Neural cell (in vitro differentiated cells): ENCODE measurements at regions not wholly inside any gene's neighbourhood (a gene's known extent, or its start where the extent isn't known, plus 50 kb on each side); places are given as distances from the start of the nearest gene placed in this dataset.
A peak's percentile ranks its signal among the peaks of the same experiment; 100 is the strongest.

ENCODE experiments used
- H2AFZ ChIP-seq: fragments of 200-600, 300-800 bp; sonication (generic), shearing (Covaris generic); 2 replicates; pipeline ENCODE4 v1.6.0; 2014; ENCODE audit warnings: low read depth, mild to moderate bottlenecking, antibody characterized with exemption, low read length, moderate library complexity
- H3F3A ChIP-seq: fragments of 200-600 bp; shearing (Covaris generic); 2 replicates; pipeline ENCODE4 v1.6.1; 2016; ENCODE audit warnings: mild to moderate bottlenecking, moderate library complexity, mixed read lengths, antibody characterized with exemption, low read length; ENCODE audit not compliant: insufficient read depth, poor library complexity, severe bottlenecking
- H3K27ac ChIP-seq: fragments of 200-600, 300-800 bp; sonication (generic), shearing (Covaris generic); 2 replicates; pipeline ENCODE4 v1.5.1; 2014; ENCODE audit warnings: mild to moderate bottlenecking, low read length, moderate library complexity
- H3K27me3 ChIP-seq: fragments of 300-800, 200-600 bp; sonication (generic), shearing (Covaris generic); 2 replicates; pipeline ENCODE4 v1.6.0; 2014; ENCODE audit warnings: mild to moderate bottlenecking, low read depth, low read length, moderate library complexity; ENCODE audit not compliant: insufficient read depth
- H3K36me3 ChIP-seq: fragments of 300-800, 200-600 bp; sonication (generic), shearing (Covaris generic); 2 replicates; pipeline ENCODE4 v1.5.1; 2014; ENCODE audit warnings: mild to moderate bottlenecking, antibody characterized with exemption, low read length, moderate library complexity; ENCODE audit not compliant: insufficient read depth
- H3K4me2 ChIP-seq: fragments of 300-800, 200-600 bp; sonication (generic), shearing (Covaris generic); 2 replicates; pipeline ENCODE4 v1.6.0; 2014; ENCODE audit warnings: mild to moderate bottlenecking, low read length
- H3K4me3 ChIP-seq: fragments of 300-800, 200-600 bp; sonication (generic), shearing (Covaris generic); 2 replicates; pipeline ENCODE4 v1.5.1; 2014; ENCODE audit warnings: mild to moderate bottlenecking, low read length, moderate library complexity
- H3K79me2 ChIP-seq: fragments of 200-600 bp; shearing (Covaris generic); replicated peaks from 2 replicates; pipeline ENCODE4 v1.6.0; 2014; ENCODE audit warnings: mild to moderate bottlenecking, low read length, moderate library complexity; ENCODE audit not compliant: insufficient read depth
- H3K9ac ChIP-seq: fragments of 300-800, 200-600 bp; sonication (generic), shearing (Covaris generic); 2 replicates; pipeline ENCODE4 v1.6.1; 2016; ENCODE audit warnings: mild to moderate bottlenecking, low read length, mixed read lengths
- H3K9me2 ChIP-seq: fragments of 200-600 bp; shearing (Covaris generic); 2 replicates; pipeline ENCODE4 v1.6.1; 2016; ENCODE audit warnings: mild to moderate bottlenecking, low read length, mixed read lengths; ENCODE audit not compliant: insufficient read depth
- H3K9me3 ChIP-seq: fragments of 200-600, 300-800 bp; sonication (generic), shearing (Covaris generic); 2 replicates; pipeline ENCODE4 v1.6.1; 2016; ENCODE audit warnings: mild to moderate bottlenecking, mixed run types, low read length, moderate library complexity, mixed read lengths
- H4K20me1 ChIP-seq: fragments of 200-600 bp; shearing (Covaris generic); 2 replicates; pipeline ENCODE4 v1.6.1; 2016; ENCODE audit warnings: mild to moderate bottlenecking, mixed run types; ENCODE audit not compliant: insufficient read depth
- EP300 ChIP-seq: fragments of 450-650 bp; conservative IDR thresholded peaks from 2 replicates; pipeline ENCODE4 v1.6.1; 2014; ENCODE audit warnings: antibody characterized with exemption, mild to moderate bottlenecking, moderate library complexity; ENCODE audit not compliant: poor library complexity, severe bottlenecking
- EZH2 ChIP-seq: fragments of 200-600, 300-800 bp; shearing (Covaris generic), sonication (generic); IDR thresholded peaks from 2 replicates; pipeline ENCODE4 v1.6.1; 2014; ENCODE audit warnings: antibody characterized with exemption, low read length, borderline replicate concordance, mild to moderate bottlenecking; ENCODE audit not compliant: insufficient read depth, poor library complexity, severe bottlenecking
- MXI1 ChIP-seq: fragments of 450-650 bp; conservative IDR thresholded peaks from 2 replicates; pipeline ENCODE4 v1.6.1; 2014; ENCODE audit warnings: antibody characterized with exemption, mild to moderate bottlenecking; ENCODE audit not compliant: poor library complexity, severe bottlenecking
- POLR2AphosphoS5 ChIP-seq: IDR thresholded peaks from 2 replicates; pipeline ENCODE4 v1.6.1; 2012
- RAD21 ChIP-seq: fragments of 450-650 bp; conservative IDR thresholded peaks from 2 replicates; pipeline ENCODE4 v1.6.1; 2014; ENCODE audit warnings: antibody characterized with exemption, mild to moderate bottlenecking, moderate library complexity
- TAF1 ChIP-seq: IDR thresholded peaks from 2 replicates; pipeline ENCODE4 v1.6.1; 2012; ENCODE audit warnings: low read depth
- TF ChIP-seq, protein P1 (sequence below): fragments of 450-650 bp; IDR thresholded peaks from 2 replicates; pipeline ENCODE4 v1.5.1; 2014; ENCODE audit warnings: antibody characterized with exemption, mild to moderate bottlenecking, moderate library complexity; ENCODE audit not compliant: poor library complexity, severe bottlenecking
- TF ChIP-seq, protein P2 (sequence below): IDR thresholded peaks from 2 replicates; pipeline ENCODE4 v1.6.1; 2012; ENCODE audit warnings: borderline replicate concordance

DNA sequence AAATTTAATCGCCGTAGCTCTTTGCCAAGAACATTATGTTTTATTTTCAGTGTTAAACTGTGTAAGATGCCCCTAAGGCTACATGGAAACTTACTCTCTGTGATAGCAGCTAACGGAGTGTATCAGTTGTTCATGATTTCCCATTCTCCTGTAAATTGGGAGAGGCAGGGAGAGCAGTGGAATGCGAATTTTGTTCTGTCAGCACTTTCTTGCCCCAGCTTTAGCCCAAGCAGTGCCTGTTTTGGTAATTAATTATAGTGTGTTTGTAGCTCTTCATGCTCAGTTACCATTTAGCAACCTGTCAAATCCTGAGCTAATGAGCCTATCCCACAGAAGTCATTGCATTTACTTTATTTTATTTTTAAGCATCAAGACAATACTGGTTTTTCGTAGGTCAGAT is 475.1 kb upstream of the RBFOX1 start:
- Histone ChIP-seq H3K79me2 (no peaks in the 10 kb centered on the region), H4K20me1 (no peaks in the 10 kb centered on the region), H3K27ac (no peak overlapping the region), H3K9me2 (no peaks in the 10 kb centered on the region), H3F3A (no peaks in the 10 kb centered on the region), H3K9ac (no peak overlapping the region), H3K4me3 (no peak overlapping the region), H3K4me2 (no peak overlapping the region), H2AFZ (no peak overlapping the region), H3K36me3 (no peaks in the 10 kb centered on the region), H3K27me3 (no peaks in the 10 kb centered on the region), H3K9me3 (no peaks in the 10 kb centered on the region)
- no peak for TF ChIP-seq EP300
- TF ChIP-seq, protein P1, sequence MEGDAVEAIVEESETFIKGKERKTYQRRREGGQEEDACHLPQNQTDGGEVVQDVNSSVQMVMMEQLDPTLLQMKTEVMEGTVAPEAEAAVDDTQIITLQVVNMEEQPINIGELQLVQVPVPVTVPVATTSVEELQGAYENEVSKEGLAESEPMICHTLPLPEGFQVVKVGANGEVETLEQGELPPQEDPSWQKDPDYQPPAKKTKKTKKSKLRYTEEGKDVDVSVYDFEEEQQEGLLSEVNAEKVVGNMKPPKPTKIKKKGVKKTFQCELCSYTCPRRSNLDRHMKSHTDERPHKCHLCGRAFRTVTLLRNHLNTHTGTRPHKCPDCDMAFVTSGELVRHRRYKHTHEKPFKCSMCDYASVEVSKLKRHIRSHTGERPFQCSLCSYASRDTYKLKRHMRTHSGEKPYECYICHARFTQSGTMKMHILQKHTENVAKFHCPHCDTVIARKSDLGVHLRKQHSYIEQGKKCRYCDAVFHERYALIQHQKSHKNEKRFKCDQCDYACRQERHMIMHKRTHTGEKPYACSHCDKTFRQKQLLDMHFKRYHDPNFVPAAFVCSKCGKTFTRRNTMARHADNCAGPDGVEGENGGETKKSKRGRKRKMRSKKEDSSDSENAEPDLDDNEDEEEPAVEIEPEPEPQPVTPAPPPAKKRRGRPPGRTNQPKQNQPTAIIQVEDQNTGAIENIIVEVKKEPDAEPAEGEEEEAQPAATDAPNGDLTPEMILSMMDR: no peak
- TF ChIP-seq, protein P2, sequence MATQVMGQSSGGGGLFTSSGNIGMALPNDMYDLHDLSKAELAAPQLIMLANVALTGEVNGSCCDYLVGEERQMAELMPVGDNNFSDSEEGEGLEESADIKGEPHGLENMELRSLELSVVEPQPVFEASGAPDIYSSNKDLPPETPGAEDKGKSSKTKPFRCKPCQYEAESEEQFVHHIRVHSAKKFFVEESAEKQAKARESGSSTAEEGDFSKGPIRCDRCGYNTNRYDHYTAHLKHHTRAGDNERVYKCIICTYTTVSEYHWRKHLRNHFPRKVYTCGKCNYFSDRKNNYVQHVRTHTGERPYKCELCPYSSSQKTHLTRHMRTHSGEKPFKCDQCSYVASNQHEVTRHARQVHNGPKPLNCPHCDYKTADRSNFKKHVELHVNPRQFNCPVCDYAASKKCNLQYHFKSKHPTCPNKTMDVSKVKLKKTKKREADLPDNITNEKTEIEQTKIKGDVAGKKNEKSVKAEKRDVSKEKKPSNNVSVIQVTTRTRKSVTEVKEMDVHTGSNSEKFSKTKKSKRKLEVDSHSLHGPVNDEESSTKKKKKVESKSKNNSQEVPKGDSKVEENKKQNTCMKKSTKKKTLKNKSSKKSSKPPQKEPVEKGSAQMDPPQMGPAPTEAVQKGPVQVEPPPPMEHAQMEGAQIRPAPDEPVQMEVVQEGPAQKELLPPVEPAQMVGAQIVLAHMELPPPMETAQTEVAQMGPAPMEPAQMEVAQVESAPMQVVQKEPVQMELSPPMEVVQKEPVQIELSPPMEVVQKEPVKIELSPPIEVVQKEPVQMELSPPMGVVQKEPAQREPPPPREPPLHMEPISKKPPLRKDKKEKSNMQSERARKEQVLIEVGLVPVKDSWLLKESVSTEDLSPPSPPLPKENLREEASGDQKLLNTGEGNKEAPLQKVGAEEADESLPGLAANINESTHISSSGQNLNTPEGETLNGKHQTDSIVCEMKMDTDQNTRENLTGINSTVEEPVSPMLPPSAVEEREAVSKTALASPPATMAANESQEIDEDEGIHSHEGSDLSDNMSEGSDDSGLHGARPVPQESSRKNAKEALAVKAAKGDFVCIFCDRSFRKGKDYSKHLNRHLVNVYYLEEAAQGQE: no peak
- TF ChIP-seq POLR2AphosphoS5: no peak

DNA sequence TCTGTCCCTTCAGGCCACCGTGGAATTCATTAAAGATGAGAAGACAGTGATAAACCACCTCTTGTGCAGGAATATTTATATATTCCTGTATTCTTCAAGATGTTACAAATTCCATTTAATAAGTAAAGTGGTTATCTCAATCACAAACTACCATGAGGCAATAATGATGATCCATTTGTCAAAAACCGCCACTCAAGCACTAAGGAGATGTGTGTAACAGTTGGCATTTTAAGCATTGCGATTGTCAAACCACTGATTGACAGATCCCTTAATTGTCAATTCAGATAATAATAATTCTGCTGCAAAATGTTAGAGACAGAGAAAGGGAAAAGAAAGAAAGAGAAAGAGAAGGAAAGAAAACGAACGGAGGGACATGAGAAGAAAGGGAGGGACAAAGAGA is 476.1 kb upstream of the RBFOX1 start:
- H3K9me3 ChIP-seq: no peaks in the 10 kb centered on the region
- H3K4me2 ChIP-seq: peak overlapping the region; percentile 18
- H3K27me3 ChIP-seq: no peaks in the 10 kb centered on the region
- no peaks in the 10 kb centered on the region for H3F3A ChIP-seq
- no peaks in the 10 kb centered on the region for H4K20me1 ChIP-seq
- TF ChIP-seq EZH2: no peak
- TF ChIP-seq EP300: peak; percentile 96
- TF ChIP-seq, protein P1: no peak
- no peak for TF ChIP-seq TAF1
- peak; percentile 84 for TF ChIP-seq POLR2AphosphoS5
- no peak overlapping the region for H2AFZ ChIP-seq
- H3K9ac ChIP-seq: no peak overlapping the region
- H3K36me3 ChIP-seq: no peaks in the 10 kb centered on the region
- H3K4me3 ChIP-seq: no peak overlapping the region
- no peaks in the 10 kb centered on the region for H3K79me2 ChIP-seq
- H3K9me2 ChIP-seq: no peaks in the 10 kb centered on the region
- no peak overlapping the region for H3K27ac ChIP-seq

DNA sequence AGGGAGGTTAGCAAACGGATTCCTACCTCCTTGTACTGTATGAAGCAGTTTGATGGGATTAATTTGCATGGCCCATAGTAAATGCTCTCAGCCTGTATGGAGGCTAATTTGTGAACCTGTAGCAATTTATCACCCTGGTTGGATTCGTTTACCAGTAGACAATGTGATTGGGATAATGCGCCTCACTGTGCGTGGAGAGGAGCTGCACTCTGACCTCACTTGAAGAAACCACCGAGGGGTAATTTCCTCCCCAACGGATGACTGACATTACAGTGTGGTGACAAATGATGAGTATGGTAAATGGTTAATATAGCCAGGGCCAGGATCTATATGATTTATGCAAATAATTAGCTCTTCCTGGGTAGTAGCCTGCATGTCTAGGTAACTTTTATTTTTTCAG is 479.1 kb upstream of the RBFOX1 start:
- Histone ChIP-seq H3K9me2 (no peaks in the 10 kb centered on the region), H3K9me3 (no peaks in the 10 kb centered on the region), H3K36me3 (no peaks in the 10 kb centered on the region), H3K4me3 (no peak overlapping the region), H2AFZ (no peak overlapping the region), H3K27ac (no peak overlapping the region), H3K4me2 (no peak overlapping the region), H3K27me3 (no peaks in the 10 kb centered on the region), H3F3A (no peaks in the 10 kb centered on the region), H3K79me2 (no peaks in the 10 kb centered on the region), H3K9ac (no peak overlapping the region), H4K20me1 (no peaks in the 10 kb centered on the region)
- TF ChIP-seq, protein P1: no peak
- TF ChIP-seq POLR2AphosphoS5: no peak
- TF ChIP-seq TAF1: no peak
- TF ChIP-seq MXI1: no peak
- TF ChIP-seq RAD21: no peak
- TF ChIP-seq EZH2: no peak
- TF ChIP-seq, protein P2: no peak
- TF ChIP-seq EP300: no peak
